IPS-NIHi7 (cell line): ENCODE measurements at regions not wholly inside any gene's neighbourhood (a gene's known extent, or its start where the extent isn't known, plus 50 kb on each side); places are given as distances from the start of the nearest gene placed in this dataset.

Experiments
- DNase-seq: peaks from one replicate; pipeline ENCODE4 v3.0.0; 2012; ENCODE audit warnings: mixed read lengths; ENCODE audit errors: extremely low spot score

DNA sequence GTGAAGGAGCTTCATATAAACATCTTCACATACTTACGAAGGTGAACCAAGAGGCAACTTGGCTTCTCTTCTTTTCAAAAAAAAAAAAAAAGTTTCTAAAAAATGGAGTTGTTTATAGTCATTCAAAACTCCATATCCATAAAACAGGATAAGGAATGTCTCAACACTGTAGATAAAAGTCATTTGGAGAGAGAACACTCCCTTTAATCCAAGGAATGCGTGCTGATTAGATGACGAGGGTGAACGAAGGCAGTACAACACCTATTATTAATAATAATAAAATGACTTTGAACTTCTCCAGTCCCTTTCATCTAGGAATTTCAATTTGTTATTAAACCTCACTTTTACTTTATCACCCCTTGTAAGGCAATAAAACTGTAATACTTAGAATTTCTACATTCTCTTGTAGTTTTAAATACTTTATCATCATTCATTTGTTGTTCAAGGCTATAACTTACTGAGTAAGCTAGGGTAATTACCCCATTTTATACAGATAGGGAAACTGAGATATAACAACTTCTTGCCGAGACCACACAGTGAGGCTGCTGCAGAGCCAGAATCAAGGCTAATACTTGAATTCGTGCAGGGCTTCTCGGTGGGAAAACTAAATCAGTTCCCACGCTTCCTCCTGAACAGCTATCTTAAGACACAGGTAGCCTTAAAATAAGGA, 377.1 kb downstream of the EFNA5 start:
- DNase-seq, result no peak

DNA sequence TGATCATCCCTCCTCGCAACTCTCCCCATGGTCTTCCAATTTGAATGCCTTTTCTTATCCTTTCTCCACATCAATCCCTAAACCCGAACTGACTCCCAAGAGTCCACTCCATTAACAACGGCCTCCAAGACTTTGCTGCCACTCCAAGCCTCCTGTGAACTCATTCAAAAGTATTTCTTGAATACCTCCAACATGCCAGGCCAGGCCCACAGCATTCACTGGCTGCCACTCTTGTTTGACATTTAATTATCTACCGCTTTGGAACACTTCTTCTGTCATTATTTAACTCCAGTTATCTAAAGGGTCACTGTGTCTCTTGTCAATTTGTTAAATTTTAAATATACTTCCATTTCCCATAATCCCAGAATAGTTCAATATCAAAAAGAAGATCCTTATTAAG, 378.9 kb downstream of the EFNA5 start:
- DNase-seq, result no peak

DNA sequence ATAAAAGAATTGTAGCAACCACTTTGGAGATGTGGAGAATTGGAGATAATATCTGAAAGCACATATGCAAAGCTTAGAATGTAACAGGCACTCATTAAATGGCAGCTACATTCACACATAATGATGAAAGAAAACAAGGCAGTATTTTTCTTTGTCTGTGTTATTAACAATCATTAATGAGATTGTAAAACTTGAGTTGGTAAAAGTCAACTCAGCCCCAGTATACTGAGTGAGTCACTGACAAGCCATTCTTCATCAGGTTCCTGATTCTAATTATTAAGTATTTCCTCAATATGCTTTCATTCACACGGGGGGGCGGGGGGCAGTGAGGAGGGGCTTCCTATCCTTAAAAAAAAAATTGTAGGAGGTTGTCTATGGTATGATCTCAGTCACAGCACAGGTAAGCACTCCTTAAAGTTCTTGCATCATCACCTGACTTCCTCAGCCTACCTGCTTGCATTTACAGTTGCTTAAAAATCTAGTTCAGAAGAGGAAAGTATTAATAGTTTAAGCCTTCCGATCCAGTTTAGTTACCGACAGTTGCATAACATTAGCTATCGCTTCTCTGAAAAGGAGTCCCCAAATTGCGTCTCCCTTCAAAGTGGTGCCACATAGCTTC, 379.8 kb downstream of the EFNA5 start:
- DNase-seq, result no peak

DNA sequence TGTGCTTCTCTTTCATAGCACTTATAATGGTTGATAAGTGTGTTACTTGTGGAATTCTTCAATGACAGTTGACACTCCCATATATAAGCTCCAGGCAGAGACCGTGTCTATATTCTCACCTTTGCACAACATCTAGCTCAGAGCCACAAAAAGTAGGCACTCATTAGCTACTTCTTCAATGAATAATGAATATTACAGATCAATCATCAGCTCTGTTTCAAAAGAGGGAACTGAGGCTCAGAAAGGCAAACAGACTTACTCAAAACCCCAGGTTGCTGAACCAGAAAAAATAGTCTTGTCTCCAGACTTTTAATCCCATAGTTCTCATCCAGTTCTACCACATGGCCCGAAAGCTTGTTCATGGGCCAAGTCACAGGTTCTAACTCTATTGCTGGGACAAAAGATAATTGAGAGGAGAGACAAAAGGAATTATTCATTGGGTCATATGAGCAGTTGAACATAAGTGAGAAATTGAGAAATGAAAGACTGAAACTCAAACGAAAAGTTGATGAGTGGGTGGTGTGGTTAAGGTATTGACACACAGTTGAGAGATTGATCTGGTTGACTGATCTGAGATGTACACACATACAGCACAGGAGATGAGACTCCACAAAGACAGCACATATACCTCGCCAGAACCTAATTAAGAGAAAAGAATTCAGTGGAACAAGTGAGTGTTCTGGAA, 381.6 kb downstream of the EFNA5 start:
- DNase-seq, result no peak

DNA sequence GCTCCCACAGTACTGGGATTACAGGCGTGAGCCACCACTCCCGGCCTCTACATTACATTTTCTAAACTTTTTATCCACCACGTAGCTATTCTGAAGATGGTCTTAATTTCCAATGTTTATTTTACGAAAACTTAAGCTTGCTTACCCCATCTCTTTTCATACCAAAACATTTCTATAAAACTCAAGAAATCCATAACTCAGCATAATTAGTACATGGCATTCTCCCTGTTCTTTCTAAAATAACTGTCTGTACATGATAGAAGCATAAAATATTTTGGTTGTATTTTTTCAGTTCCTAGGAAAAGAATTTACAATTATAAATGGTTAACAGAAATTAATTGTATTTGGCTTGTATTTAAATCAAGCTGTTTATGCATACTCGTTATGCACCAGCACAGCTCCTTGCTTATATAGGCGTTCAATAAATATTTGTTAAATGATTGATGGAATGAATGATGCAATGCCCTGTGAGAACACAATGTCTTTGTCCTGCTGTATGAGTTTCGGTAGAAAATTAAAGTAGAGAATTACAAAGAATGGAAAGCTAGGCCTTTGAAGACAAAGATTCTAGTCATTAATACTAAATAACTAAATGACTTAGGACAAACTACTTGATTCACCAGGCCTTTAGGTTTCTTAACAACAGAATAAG, 384.2 kb downstream of the EFNA5 start:
- DNase-seq, result no peak

DNA sequence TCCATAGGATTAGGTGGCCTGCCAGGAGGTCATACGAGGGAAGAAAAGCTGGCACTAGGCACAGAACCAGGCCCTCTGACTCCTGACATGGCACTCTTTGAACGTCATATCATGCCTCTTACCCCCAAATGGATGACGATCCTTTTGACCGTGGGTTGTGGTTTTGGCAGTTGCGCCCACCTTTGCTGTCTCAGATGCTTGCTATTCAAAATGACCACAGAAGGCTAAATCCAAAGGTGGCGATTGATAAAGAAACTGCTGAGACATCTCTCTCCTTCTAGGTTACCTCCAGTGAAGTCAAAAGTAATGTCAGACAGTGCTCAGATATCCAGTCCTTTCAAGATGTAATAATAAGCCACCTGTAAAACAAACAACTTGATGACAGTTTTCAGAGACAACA, 385.0 kb downstream of the EFNA5 start:
- DNase-seq, result no peak

DNA sequence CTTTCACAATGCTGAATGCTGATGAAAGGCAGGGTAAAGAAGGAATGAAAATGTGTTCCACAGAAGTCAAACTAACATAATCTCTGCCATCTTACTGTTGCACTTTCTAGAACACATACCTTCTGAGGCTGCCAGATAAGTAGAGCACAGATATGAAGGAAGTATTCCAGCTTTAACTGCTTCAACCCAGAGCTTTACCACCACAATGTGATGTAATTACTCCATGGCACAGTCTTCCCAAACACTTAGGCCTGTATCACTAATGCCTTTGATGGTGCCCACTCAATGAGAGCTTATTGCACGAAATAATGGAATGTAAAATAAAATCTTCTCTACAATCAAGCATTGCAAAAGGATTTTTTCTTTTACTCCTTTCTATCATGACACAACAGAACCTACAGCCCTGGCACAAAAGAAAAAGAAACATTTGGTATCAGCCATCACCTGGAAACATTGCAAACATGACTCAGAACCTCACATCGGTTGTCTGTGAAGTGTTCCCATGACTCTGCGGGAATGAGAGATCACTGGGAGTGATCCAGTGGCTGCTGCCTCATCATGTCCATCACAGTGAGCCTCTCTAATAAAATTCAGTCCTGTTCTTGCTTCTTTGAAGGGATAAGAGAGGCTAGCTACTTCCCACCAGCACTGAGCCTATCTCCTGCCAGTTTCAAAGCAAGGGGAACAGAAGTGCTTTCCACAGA, 385.8 kb downstream of the EFNA5 start:
- no peak for DNase-seq

DNA sequence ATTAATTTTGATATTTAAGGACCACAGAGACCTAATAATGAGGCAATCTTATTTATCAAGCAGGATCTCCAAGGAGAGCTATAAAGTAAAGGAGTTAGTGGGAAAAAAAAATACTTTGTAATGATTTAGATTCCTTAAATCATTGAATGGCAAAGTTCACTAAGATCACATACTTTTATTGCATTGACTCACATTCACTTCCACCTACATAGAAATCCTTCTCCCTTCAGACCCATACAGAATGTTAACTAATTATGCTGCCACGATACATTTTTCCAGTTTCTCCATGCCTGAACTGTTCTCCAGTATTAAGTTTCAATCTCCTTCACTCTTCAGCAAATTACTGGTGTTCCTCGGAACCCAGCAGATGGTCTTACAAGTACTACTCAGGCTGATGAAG, 388.7 kb downstream of the EFNA5 start:
- no peak for DNase-seq

DNA sequence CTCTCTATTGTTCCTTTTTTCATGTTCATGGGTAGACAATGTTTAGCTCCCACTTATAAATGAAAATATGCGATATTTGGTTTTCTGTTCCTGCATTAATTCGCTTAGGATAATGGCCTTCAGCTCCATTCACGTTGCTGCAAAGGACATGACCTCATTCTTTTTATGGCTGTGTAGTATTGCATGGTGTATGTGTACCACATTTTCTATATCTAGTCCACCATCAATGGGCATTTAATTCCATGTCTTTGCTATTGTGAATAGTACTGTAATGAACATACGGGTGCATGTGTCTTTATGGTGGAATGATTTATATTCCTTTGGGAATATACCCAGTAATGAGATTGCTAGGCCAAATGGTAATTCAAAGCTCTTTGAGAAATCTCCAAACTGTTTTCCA, 392.0 kb downstream of the EFNA5 start:
- no peak for DNase-seq

DNA sequence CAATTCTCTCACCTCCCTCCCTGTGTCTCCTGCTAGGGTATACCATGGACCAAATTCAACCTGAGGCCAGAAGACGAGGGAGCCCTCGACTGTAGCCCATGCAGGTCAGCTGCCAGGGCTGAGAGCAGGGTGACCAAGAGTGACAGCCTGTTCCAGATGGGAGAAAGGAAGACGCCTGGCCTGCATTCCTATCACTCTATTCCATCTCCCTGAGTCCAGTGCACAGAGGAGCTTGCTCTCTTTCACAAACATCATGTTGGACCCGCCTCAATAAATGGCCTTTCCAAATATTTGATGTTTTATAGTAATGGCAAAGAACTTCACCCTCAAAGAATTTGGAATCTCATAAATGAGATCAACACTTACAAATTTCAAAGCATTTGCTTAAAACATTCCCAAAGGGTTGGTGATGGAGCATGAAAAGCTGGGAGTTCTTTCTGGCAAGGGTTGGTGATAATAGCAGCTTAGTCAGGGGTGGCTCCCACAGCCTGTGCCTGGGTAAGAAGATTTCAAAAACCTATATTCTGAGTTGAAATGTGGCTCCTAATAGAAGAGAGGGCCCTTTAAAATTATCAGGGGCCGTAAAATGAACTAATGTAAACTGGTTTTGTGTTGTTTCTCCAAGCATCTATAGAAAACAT, 393.1 kb downstream of the EFNA5 start:
- DNase-seq, result no peak

DNA sequence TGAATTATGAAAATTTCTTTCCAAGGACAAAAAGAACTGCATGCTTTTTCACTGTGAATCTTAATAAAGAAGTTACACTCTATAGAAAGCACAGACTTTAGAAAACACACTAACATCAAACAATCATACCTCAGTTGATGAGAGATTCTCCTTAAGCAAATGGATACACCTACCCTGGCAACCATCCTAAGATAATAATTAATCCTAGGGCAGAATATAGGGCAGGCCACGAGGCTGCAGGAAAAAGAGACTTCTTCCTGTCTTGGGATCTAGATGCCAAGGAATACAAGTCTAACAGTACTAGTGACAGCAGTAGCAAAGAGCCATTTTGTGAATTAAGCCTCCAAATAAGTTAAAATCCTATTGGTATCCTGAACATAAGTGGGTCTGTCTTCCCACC, 395.4 kb downstream of the EFNA5 start:
- no peak for DNase-seq

DNA sequence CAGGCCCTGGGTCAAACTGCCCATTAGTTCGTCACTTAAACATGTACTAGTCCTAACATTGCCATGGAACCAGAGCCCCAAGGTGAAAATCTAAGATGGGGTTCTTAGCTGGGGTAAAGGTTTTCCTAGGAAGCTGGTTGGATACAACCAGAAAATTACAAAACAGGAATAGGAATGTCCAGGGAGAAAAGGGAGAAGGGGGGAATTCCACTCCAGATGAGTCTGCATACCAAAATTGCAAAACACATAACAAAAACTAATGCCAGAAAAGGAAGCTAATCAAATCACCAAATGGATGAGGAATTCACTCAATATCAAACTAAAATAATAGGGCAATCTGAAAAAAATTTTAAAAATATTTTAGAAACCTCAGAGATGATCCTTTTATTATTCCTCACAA, 396.2 kb downstream of the EFNA5 start:
- DNase-seq, result no peak

DNA sequence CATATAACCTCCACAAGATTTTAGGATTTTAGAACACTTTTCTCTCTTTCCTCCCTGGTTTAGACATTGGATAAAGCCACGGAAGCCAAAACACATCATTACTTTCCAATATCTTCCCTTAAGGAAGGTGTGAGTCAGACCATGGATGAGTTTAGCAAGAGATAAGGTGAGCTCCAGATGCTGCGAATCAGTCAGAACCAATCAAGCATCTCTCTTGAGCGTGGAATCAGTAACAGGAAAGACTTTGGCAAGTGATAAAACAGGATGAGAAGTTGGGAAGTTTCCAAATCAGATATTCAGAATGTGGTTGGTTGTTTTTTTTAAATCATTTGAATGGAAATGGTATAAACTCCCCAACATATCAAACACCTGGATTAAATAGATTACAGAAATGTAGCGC, 397.8 kb downstream of the EFNA5 start:
- DNase-seq, result no peak

DNA sequence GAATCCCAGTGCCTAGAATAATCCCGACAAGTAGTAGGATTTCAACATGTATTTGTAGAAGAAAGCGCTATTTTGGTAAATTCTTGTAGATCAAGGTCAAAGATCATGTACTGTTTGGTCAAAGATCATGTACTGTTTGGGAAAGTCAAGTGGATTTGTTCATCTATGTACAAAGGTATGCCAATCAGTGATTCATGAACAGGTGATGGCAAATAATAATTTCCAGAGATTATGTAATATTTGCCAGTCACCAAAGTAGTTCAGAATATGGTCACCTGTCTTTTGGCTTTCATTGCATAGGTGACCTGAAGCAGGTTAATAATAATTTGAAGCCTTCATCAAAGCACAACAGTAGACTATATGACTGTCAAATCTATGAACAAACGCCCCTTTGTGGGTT, 398.2 kb downstream of the EFNA5 start:
- no peak for DNase-seq

DNA sequence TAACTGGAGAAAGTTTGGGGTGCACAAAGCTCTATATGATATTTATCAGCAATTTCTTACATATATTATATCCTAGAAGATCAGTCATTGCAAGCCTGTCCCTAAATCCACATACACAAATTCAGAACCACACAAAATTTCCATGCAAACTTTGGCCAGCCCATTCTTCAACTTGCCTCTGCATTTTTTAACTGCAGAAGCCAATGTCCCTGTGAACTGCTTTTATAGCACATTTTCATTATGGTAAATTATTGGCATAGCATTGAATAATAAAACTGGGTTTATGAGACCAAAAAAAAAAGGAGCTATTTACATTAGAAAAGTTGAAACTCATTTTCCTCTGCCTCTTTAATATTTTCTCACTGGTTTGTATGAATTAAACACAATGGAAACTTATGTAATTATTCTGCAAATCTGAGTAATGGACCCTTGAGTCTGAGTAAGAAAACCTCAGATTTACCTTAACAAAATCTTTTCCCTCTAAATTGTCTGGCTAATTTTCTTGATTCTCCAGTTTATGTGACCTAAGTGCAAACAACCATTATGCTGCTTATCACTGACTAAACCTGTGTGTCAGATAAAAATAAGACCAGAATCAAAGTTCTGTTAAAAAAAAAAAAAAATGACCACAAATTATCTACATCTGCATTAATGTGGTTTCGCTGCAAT, 398.9 kb downstream of the EFNA5 start:
- no peak for DNase-seq

DNA sequence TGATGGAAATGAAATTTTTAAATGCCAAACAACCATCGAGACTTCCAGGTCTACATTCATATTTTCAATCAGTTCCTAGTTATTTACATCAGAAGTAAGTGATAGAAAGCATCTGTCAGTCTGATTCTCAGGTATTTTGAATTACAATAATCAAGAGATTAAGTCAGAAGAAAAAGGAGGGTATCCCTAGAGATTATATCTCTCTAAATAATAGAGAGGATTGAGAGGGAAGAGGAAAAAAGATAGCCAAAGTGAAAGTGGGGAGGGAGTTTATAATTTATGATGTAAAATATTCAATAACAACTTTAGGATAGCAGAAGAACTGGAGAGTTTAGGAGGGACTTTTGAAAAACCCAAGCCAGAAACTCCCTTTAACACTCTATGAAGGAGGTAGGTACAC, 400.2 kb downstream of the EFNA5 start:
- no peak for DNase-seq

DNA sequence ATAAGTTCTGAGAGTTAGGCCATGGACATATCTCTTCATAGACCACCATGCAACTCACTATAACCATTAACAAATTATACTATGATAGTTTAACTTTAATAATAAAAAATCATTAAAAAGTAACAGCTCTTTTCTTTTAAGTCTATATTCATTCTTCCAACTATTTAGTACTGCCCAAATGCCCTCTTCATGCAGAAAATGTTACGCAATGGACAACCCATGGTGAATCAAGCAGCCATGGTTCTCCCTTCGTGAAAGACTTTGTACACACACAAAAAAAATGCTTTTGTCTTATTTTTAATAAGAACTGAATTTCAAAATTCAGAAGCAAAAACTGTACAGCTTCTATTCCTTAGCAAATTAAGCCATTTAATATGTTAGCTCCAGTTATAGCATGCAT, 401.1 kb downstream of the EFNA5 start:
- no peak for DNase-seq

DNA sequence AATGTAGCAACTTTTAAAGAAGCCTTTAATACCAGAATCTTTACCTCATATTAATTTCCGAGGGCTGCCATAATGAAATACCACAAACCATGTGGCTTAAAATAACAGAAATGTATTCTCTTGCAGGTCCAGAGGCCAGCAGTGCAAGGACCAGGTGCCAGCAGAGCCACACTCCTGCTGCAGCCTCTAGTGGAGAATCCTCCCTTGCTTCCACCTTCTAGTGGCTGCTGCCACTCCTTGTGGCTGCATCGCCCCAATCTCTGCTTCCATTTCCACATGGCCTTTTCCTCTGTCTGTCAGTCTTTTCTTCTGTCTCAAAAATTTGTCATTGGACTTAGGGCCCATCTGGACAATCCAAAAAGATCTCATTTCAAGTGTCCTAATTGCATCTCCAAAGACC, 401.5 kb downstream of the EFNA5 start:
- no peak for DNase-seq

DNA sequence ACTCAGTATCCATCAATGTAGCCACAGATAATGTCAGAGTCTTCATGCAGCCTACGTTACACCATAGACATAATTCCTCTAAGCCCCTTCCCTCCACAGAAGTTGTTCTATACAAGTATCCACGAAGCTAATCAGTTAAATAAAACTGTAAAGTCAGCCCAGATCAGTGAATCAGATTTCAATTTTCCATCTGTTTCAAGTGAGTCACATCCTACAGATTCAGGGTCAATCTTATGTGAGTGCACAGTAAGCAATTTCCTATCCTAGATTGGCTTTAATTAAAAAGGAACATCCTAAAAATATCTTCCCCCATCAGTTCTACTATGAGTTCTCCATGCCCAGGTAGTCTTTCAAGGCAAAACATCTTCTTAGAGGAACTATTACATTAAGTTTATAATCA, 402.5 kb downstream of the EFNA5 start:
- no peak for DNase-seq

DNA sequence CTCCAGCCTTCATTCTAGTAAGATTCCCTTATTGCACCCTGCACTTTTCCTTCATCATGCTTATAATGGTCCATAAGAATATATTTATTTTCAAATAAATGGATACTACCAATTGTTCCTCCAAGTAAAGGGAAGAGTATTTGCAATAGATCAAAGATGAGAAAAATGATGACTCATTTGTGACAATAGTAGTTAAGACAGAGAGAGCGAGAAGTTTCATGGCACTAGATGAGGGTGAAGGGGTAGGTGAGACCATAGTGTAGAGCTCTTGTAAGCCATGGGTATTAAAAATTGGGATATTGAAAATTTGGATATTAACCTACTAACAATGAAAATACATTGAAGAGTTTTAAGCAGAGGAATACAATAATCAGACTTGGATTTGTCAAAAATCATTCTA, 404.6 kb downstream of the EFNA5 start:
- DNase-seq, result no peak

DNA sequence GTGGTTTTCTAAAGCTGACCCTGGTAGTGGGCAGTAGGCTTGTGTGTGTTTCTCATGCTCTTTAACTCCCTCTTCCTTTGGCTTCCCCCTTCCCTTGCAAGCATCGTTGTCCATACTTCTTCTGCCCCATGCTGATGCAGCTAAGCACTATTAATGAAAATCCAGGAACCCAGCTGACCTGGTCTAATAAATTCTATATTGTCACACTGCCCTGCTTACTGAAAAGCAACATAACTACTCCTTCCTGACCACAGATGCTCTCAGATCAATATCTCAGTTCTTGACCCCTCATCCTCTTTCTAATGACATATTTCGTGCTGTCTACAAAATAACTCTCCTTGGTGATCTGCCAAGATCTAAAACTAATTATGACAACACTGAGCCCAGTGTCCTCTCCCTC, 405.5 kb downstream of the EFNA5 start:
- no peak for DNase-seq
